Neural cell (in vitro differentiated cells): ENCODE measurements at regions not wholly inside any gene's neighbourhood (a gene's known extent, or its start where the extent isn't known, plus 50 kb on each side); places are given as distances from the start of the nearest gene placed in this dataset.

Experiments
- H2AFZ ChIP-seq: fragments of 200-600, 300-800 bp; sonication (generic), shearing (Covaris generic); 2 replicates; pipeline ENCODE4 v1.6.0; 2014; ENCODE audit warnings: low read depth, mild to moderate bottlenecking, antibody characterized with exemption, low read length, moderate library complexity
- H3F3A ChIP-seq: fragments of 200-600 bp; shearing (Covaris generic); 2 replicates; pipeline ENCODE4 v1.6.1; 2016; ENCODE audit warnings: mild to moderate bottlenecking, moderate library complexity, mixed read lengths, antibody characterized with exemption, low read length; ENCODE audit not compliant: insufficient read depth, poor library complexity, severe bottlenecking
- H3K27ac ChIP-seq: fragments of 200-600, 300-800 bp; sonication (generic), shearing (Covaris generic); 2 replicates; pipeline ENCODE4 v1.5.1; 2014; ENCODE audit warnings: mild to moderate bottlenecking, low read length, moderate library complexity
- H3K27me3 ChIP-seq: fragments of 300-800, 200-600 bp; sonication (generic), shearing (Covaris generic); 2 replicates; pipeline ENCODE4 v1.6.0; 2014; ENCODE audit warnings: mild to moderate bottlenecking, low read depth, low read length, moderate library complexity; ENCODE audit not compliant: insufficient read depth
- H3K36me3 ChIP-seq: fragments of 300-800, 200-600 bp; sonication (generic), shearing (Covaris generic); 2 replicates; pipeline ENCODE4 v1.5.1; 2014; ENCODE audit warnings: mild to moderate bottlenecking, antibody characterized with exemption, low read length, moderate library complexity; ENCODE audit not compliant: insufficient read depth
- H3K4me2 ChIP-seq: fragments of 300-800, 200-600 bp; sonication (generic), shearing (Covaris generic); 2 replicates; pipeline ENCODE4 v1.6.0; 2014; ENCODE audit warnings: mild to moderate bottlenecking, low read length
- H3K4me3 ChIP-seq: fragments of 300-800, 200-600 bp; sonication (generic), shearing (Covaris generic); 2 replicates; pipeline ENCODE4 v1.5.1; 2014; ENCODE audit warnings: mild to moderate bottlenecking, low read length, moderate library complexity
- H3K79me2 ChIP-seq: fragments of 200-600 bp; shearing (Covaris generic); replicated peaks from 2 replicates; pipeline ENCODE4 v1.6.0; 2014; ENCODE audit warnings: mild to moderate bottlenecking, low read length, moderate library complexity; ENCODE audit not compliant: insufficient read depth
- H3K9ac ChIP-seq: fragments of 300-800, 200-600 bp; sonication (generic), shearing (Covaris generic); 2 replicates; pipeline ENCODE4 v1.6.1; 2016; ENCODE audit warnings: mild to moderate bottlenecking, low read length, mixed read lengths
- H3K9me2 ChIP-seq: fragments of 200-600 bp; shearing (Covaris generic); 2 replicates; pipeline ENCODE4 v1.6.1; 2016; ENCODE audit warnings: mild to moderate bottlenecking, low read length, mixed read lengths; ENCODE audit not compliant: insufficient read depth
- H3K9me3 ChIP-seq: fragments of 200-600, 300-800 bp; sonication (generic), shearing (Covaris generic); 2 replicates; pipeline ENCODE4 v1.6.1; 2016; ENCODE audit warnings: mild to moderate bottlenecking, mixed run types, low read length, moderate library complexity, mixed read lengths
- H4K20me1 ChIP-seq: fragments of 200-600 bp; shearing (Covaris generic); 2 replicates; pipeline ENCODE4 v1.6.1; 2016; ENCODE audit warnings: mild to moderate bottlenecking, mixed run types; ENCODE audit not compliant: insufficient read depth
- CTCF ChIP-seq: fragments of 450-650 bp; IDR thresholded peaks from 2 replicates; pipeline ENCODE4 v1.5.1; 2014; ENCODE audit warnings: antibody characterized with exemption, mild to moderate bottlenecking, moderate library complexity; ENCODE audit not compliant: poor library complexity, severe bottlenecking
- EP300 ChIP-seq: fragments of 450-650 bp; conservative IDR thresholded peaks from 2 replicates; pipeline ENCODE4 v1.6.1; 2014; ENCODE audit warnings: antibody characterized with exemption, mild to moderate bottlenecking, moderate library complexity; ENCODE audit not compliant: poor library complexity, severe bottlenecking
- EZH2 ChIP-seq: fragments of 200-600, 300-800 bp; shearing (Covaris generic), sonication (generic); IDR thresholded peaks from 2 replicates; pipeline ENCODE4 v1.6.1; 2014; ENCODE audit warnings: antibody characterized with exemption, low read length, borderline replicate concordance, mild to moderate bottlenecking; ENCODE audit not compliant: insufficient read depth, poor library complexity, severe bottlenecking
- MXI1 ChIP-seq: fragments of 450-650 bp; conservative IDR thresholded peaks from 2 replicates; pipeline ENCODE4 v1.6.1; 2014; ENCODE audit warnings: antibody characterized with exemption, mild to moderate bottlenecking; ENCODE audit not compliant: poor library complexity, severe bottlenecking
- POLR2AphosphoS5 ChIP-seq: IDR thresholded peaks from 2 replicates; pipeline ENCODE4 v1.6.1; 2012
- RAD21 ChIP-seq: fragments of 450-650 bp; conservative IDR thresholded peaks from 2 replicates; pipeline ENCODE4 v1.6.1; 2014; ENCODE audit warnings: antibody characterized with exemption, mild to moderate bottlenecking, moderate library complexity
- REST ChIP-seq: IDR thresholded peaks from 2 replicates; pipeline ENCODE4 v1.6.1; 2012; ENCODE audit warnings: borderline replicate concordance
- SMC3 ChIP-seq: fragments of 450-650 bp; conservative IDR thresholded peaks from 2 replicates; pipeline ENCODE4 v1.6.1; 2014; ENCODE audit warnings: antibody characterized with exemption, mild to moderate bottlenecking, moderate library complexity; ENCODE audit not compliant: poor library complexity
- TAF1 ChIP-seq: IDR thresholded peaks from 2 replicates; pipeline ENCODE4 v1.6.1; 2012; ENCODE audit warnings: low read depth

GRCh38 chr5:175343308-175343707, 100.7 kb downstream of the DRD1 start:
- no peaks in the 10 kb centered on the region for H3K27me3 ChIP-seq
- H3K36me3 ChIP-seq, result no peaks in the 10 kb centered on the region
- no peak overlapping the region for H3K4me2 ChIP-seq
- H3K9ac ChIP-seq, result no peak overlapping the region
- H3K4me3 ChIP-seq, result no peak overlapping the region
- H3K79me2 ChIP-seq, result no peaks in the 10 kb centered on the region
- no peak for TF ChIP-seq EP300
- TF ChIP-seq CTCF, result no peak
- no peak for TF ChIP-seq EZH2
- no peak for TF ChIP-seq MXI1
- no peak for TF ChIP-seq SMC3
- TF ChIP-seq REST, result no peak
- no peak for TF ChIP-seq RAD21
- no peak for TF ChIP-seq POLR2AphosphoS5
- no peak for TF ChIP-seq TAF1
- no peaks in the 10 kb centered on the region for H3K9me3 ChIP-seq
- H3K27ac ChIP-seq, result no peak overlapping the region
- no peaks in the 10 kb centered on the region for H3F3A ChIP-seq
- no peaks in the 10 kb centered on the region for H4K20me1 ChIP-seq
- H2AFZ ChIP-seq, result no peak overlapping the region
- no peaks in the 10 kb centered on the region for H3K9me2 ChIP-seq

- Histone ChIP-seq H3K9ac (no peak overlapping the region), H3K27ac (no peak overlapping the region), H3K4me3 (no peak overlapping the region), H3F3A (no peaks in the 10 kb centered on the region), H3K9me3 (no peaks in the 10 kb centered on the region), H3K27me3 (no peaks in the 10 kb centered on the region), H2AFZ (no peak overlapping the region), H3K79me2 (no peaks in the 10 kb centered on the region), H3K36me3 (no peaks in the 10 kb centered on the region), H3K4me2 (no peak overlapping the region), H3K9me2 (no peaks in the 10 kb centered on the region), H4K20me1 (no peaks in the 10 kb centered on the region)
- TF ChIP-seq CTCF (no peak), MXI1 (no peak), SMC3 (no peak), EZH2 (no peak), REST (no peak), EP300 (no peak)
These were observed 103.8 kb downstream of the DRD1 start for GRCh38 chr5:175340180-175340579.
